Breast epithelium (tissue), 4 donors: ENCODE measurements at regions not wholly inside any gene's neighbourhood (a gene's known extent, or its start where the extent isn't known, plus 50 kb on each side); places are given as distances from the start of the nearest gene placed in this dataset.

ENCODE experiments used
- DNase-seq, 2 donors: peaks; one replicate each; pipeline ENCODE4 v3.0.0-alpha.2; 2019; ENCODE audit warnings: low spot score in 2 of 2
- H3K27ac ChIP-seq, 2 donors: fragments of 200-600 bp; sonication (generic) in 1 of 2; one replicate each; pipeline ENCODE4 v1.5.1; 2016 to 2019; ENCODE audit warnings: mild to moderate bottlenecking in 1 of 2
- H3K27me3 ChIP-seq, 2 donors: fragments of 200-600 bp; sonication (generic) in 1 of 2; one replicate each; pipeline versions ENCODE4 v1.5.1 to v1.6.0; 2017 to 2019; ENCODE audit warnings: control low read depth in 1 of 2, mild to moderate bottlenecking in 1 of 2
- H3K36me3 ChIP-seq: fragments of 200-600 bp; one replicate; pipeline ENCODE4 v1.5.1; 2019
- H3K4me1 ChIP-seq, 2 donors: fragments of 200-600 bp; sonication (generic); one replicate each; pipeline ENCODE4 v1.5.1; 2016 to 2019; ENCODE audit warnings: control low read depth in 1 of 2
- H3K4me3 ChIP-seq, 3 donors: fragments of 200-600 bp; sonication (generic); 1 replicate in 2 of 3; 2 replicates in 1 of 3; pipeline ENCODE4 v1.5.1; 2016 to 2019; ENCODE audit warnings: mild to moderate bottlenecking in 3 of 3, moderate library complexity in 2 of 3
- H3K9me3 ChIP-seq, 2 donors: fragments of 200-600 bp; sonication (generic) in 1 of 2; one replicate each; pipeline ENCODE4 v1.5.1; 2016 to 2019; ENCODE audit warnings: control low read depth in 1 of 2
- CTCF ChIP-seq, 3 donors: fragments of 450-650 bp; IDR thresholded peaks; one replicate each; pipeline ENCODE4 v1.5.1; 2016 to 2017; ENCODE audit warnings: antibody characterized with exemption in 3 of 3, mild to moderate bottlenecking in 3 of 3, moderate library complexity in 3 of 3
- POLR2A ChIP-seq: fragments of 450-650 bp; IDR thresholded peaks from one replicate; pipeline ENCODE4 v1.6.1; 2016; ENCODE audit warnings: antibody characterized with exemption, mild to moderate bottlenecking, moderate library complexity
- POLR2AphosphoS5 ChIP-seq, 3 donors: sonication (generic); formaldehyde crosslinking; IDR thresholded peaks; one replicate each; pipeline ENCODE4 v1.6.1; 2017; ENCODE audit warnings: antibody characterized with exemption in 3 of 3
- intact Hi-C: fragments of 100-400 bp; cut with DNase I; formaldehyde crosslinking; loops from one replicate; pipeline ENCODE4 v1.15.1; 2023; ENCODE audit warnings: low total_unique reads

GRCh38 chr6:114611696-114612095 is 268.9 kb upstream of the HS3ST5 start:
- H3K27ac ChIP-seq: no peak overlapping the region

GRCh38 chr6:114608091-114608490 is 265.3 kb upstream of the HS3ST5 start:
- TF ChIP-seq CTCF (IDR thresholded peaks at IDR 0.05) (no peak), POLR2AphosphoS5 (IDR thresholded peaks at IDR 0.05) (no peak), POLR2A (no peak)
- Histone ChIP-seq H3K4me1 (no peaks in the 10 kb centered on the region), H3K27me3 (no peaks in the 10 kb centered on the region), H3K4me3 (no peak overlapping the region), H3K9me3 (no peaks in the 10 kb centered on the region), H3K27ac (no peak overlapping the region), H3K36me3 (no peaks in the 10 kb centered on the region)
- DNase-seq: no peak
- intact Hi-C loops: no loop called here

More at GRCh38 chr6:114611696-114612095, 268.9 kb upstream of the HS3ST5 start:
- intact Hi-C loops: no loop called here
- DNase-seq: no peak
- H3K4me3 ChIP-seq: no peak overlapping the region
- no peaks in the 10 kb centered on the region for H3K27me3 ChIP-seq
- TF ChIP-seq CTCF (IDR thresholded peaks at IDR 0.05) (no peak), POLR2A (no peak), POLR2AphosphoS5 (IDR thresholded peaks at IDR 0.05) (no peak)
- no peaks in the 10 kb centered on the region for H3K4me1 ChIP-seq
- no peaks in the 10 kb centered on the region for H3K36me3 ChIP-seq
- no peaks in the 10 kb centered on the region for H3K9me3 ChIP-seq

- Histone ChIP-seq H3K27ac (no peak overlapping the region), H3K4me3 (no peak overlapping the region), H3K27me3 (no peaks in the 10 kb centered on the region), H3K36me3 (no peaks in the 10 kb centered on the region), H3K4me1 (no peaks in the 10 kb centered on the region), H3K9me3 (no peaks in the 10 kb centered on the region)
- intact Hi-C loops: no loop called here
- TF ChIP-seq POLR2AphosphoS5 (IDR thresholded peaks at IDR 0.05) (no peak), CTCF (IDR thresholded peaks at IDR 0.05) (no peak), POLR2A (no peak)
- DNase-seq: no peak
These were observed 262.8 kb upstream of the HS3ST5 start for GRCh38 chr6:114605656-114606055.

- Histone ChIP-seq H3K9me3 (no peaks in the 10 kb centered on the region), H3K4me1 (no peaks in the 10 kb centered on the region), H3K4me3 (no peak overlapping the region), H3K27me3 (no peaks in the 10 kb centered on the region), H3K27ac (no peak overlapping the region), H3K36me3 (no peaks in the 10 kb centered on the region)
- intact Hi-C loops: no loop called here
- TF ChIP-seq POLR2AphosphoS5 (IDR thresholded peaks at IDR 0.05) (no peak), CTCF (IDR thresholded peaks at IDR 0.05) (no peak), POLR2A (no peak)
- no peak for DNase-seq
These were observed 257.6 kb upstream of the HS3ST5 start for GRCh38 chr6:114600381-114600780.

GRCh38 chr6:114595591-114595990 is 252.8 kb upstream of the HS3ST5 start:
- intact Hi-C loops: no loop called here
- Histone ChIP-seq H3K27ac (no peak overlapping the region), H3K27me3 (no peaks in the 10 kb centered on the region), H3K36me3 (no peaks in the 10 kb centered on the region), H3K9me3 (no peaks in the 10 kb centered on the region), H3K4me1 (no peaks in the 10 kb centered on the region), H3K4me3 (no peak overlapping the region)
- TF ChIP-seq CTCF (IDR thresholded peaks at IDR 0.05): no peak
- no peak for TF ChIP-seq POLR2AphosphoS5 (IDR thresholded peaks at IDR 0.05)
- TF ChIP-seq POLR2A: no peak
- no peak for DNase-seq
